ENCODE measurements at regions not wholly inside any gene's neighbourhood (a gene's known extent, or its start where the extent isn't known, plus 50 kb on each side); places are given as distances from the start of the nearest gene placed in this dataset.
A peak's percentile ranks its signal among the peaks of the same experiment; 100 is the strongest.

- Histone ChIP-seq H2AK5ac (ENCODE audit: low read length) (no peak overlapping the region), H4K91ac (ENCODE audit: low read depth, low read length) (no peak overlapping the region), H2BK120ac (ENCODE audit: insufficient read depth, low read length, poor library complexity) (no peak overlapping the region), H3K36me3 (ENCODE audit: control insufficient read depth in 1 of 2, insufficient read depth in 2 of 2, low read length in 2 of 2) (no peaks in the 10 kb centered on the region), H3K79me2 (ENCODE audit: control insufficient read depth, insufficient read depth, low read length, poor library complexity) (no peaks in the 10 kb centered on the region), H3K4ac (ENCODE audit: low read depth, low read length) (no peak overlapping the region), H2BK5ac (ENCODE audit: low read depth, low read length, poor library complexity) (no peak overlapping the region), H3K9ac (ENCODE audit: low read length) (no peak overlapping the region), H3K27ac (ENCODE audit: low read depth, low read length) (no peak overlapping the region), H3K18ac (ENCODE audit: low read length) (no peak overlapping the region), H4K8ac (ENCODE audit: low read depth, low read length) (no peak overlapping the region), H2BK12ac (ENCODE audit: low read length) (no peak overlapping the region), H2AFZ (ENCODE audit: insufficient read depth, low read length, poor library complexity) (no peak overlapping the region), H3K23ac (ENCODE audit: low read length) (no peak overlapping the region), H4K12ac (ENCODE audit: low read depth, low read length) (no peak overlapping the region), H3K14ac (ENCODE audit: low read length) (no peak overlapping the region), H3K4me1 (ENCODE audit: control insufficient read depth in 1 of 2, insufficient read depth in 2 of 2, low read length in 2 of 2) (no peaks in the 10 kb centered on the region), H3K79me1 (ENCODE audit: low read length) (no peaks in the 10 kb centered on the region), H3K4me3 (ENCODE audit: low read depth, low read length) (no peak overlapping the region), H3K4me2 (ENCODE audit: low read length) (no peak overlapping the region), H3K9me3 (ENCODE audit: insufficient read depth, low read depth, low read length) (no peaks in the 10 kb centered on the region), H3K27me3 (ENCODE audit: insufficient read depth, low read length) (no peaks in the 10 kb centered on the region)
- no CpG with 5 or more reads among the region's 2 CpGs for WGBS (ENCODE audit: extremely low coverage, insufficient coverage, insufficient read length)
- DNase-seq: peak; percentile 0 to 64
Measured at GRCh38 chr4:57993944-57994343, 883.8 kb upstream of the IGFBP7 start.

GRCh38 chr4:57989430-57989829 lies 879.2 kb upstream of the IGFBP7 start:
- Histone ChIP-seq H3K4ac (ENCODE audit: low read depth, low read length) (no peak overlapping the region), H2BK5ac (ENCODE audit: low read depth, low read length, poor library complexity) (no peak overlapping the region), H3K79me2 (ENCODE audit: control insufficient read depth, insufficient read depth, low read length, poor library complexity) (no peaks in the 10 kb centered on the region), H3K9me3 (ENCODE audit: insufficient read depth, low read depth, low read length) (no peaks in the 10 kb centered on the region), H3K4me3 (ENCODE audit: low read depth, low read length) (no peak overlapping the region), H4K8ac (ENCODE audit: low read depth, low read length) (no peak overlapping the region), H2BK120ac (ENCODE audit: insufficient read depth, low read length, poor library complexity) (no peak overlapping the region), H3K18ac (ENCODE audit: low read length) (no peak overlapping the region), H3K4me1 (ENCODE audit: control insufficient read depth in 1 of 2, insufficient read depth in 2 of 2, low read length in 2 of 2) (no peaks in the 10 kb centered on the region), H3K27ac (ENCODE audit: low read depth, low read length) (no peak overlapping the region), H2AK5ac (ENCODE audit: low read length) (no peak overlapping the region), H3K4me2 (ENCODE audit: low read length) (no peak overlapping the region), H3K23ac (ENCODE audit: low read length) (no peak overlapping the region), H3K36me3 (ENCODE audit: control insufficient read depth in 1 of 2, insufficient read depth in 2 of 2, low read length in 2 of 2) (no peaks in the 10 kb centered on the region), H4K91ac (ENCODE audit: low read depth, low read length) (no peak overlapping the region), H4K12ac (ENCODE audit: low read depth, low read length) (no peak overlapping the region), H3K9ac (ENCODE audit: low read length) (no peak overlapping the region), H3K79me1 (ENCODE audit: low read length) (no peaks in the 10 kb centered on the region), H3K27me3 (ENCODE audit: insufficient read depth, low read length) (no peaks in the 10 kb centered on the region), H2BK12ac (ENCODE audit: low read length) (no peak overlapping the region), H3K14ac (ENCODE audit: low read length) (no peak overlapping the region), H2AFZ (ENCODE audit: insufficient read depth, low read length, poor library complexity) (no peak overlapping the region)
- no peak for DNase-seq
- no CpG with 5 or more reads among the region's 6 CpGs for WGBS (ENCODE audit: extremely low coverage, insufficient coverage, insufficient read length)

GRCh38 chr4:57985161-57985560 lies 875.0 kb upstream of the IGFBP7 start:
- no peak overlapping the region for H2BK12ac ChIP-seq (ENCODE audit: low read length)
- no peak overlapping the region for H4K8ac ChIP-seq (ENCODE audit: low read depth, low read length)

GRCh38 chr4:57981123-57981522 lies 870.9 kb upstream of the IGFBP7 start:
- WGBS (ENCODE audit: extremely low coverage, insufficient coverage, insufficient read length): no CpG with 5 or more reads among the region's 5 CpGs
- H3K27ac ChIP-seq (ENCODE audit: low read depth, low read length): no peak overlapping the region

More at GRCh38 chr4:57985161-57985560, 875.0 kb upstream of the IGFBP7 start:
- H2AFZ ChIP-seq (ENCODE audit: insufficient read depth, low read length, poor library complexity): no peak overlapping the region
- H3K9me3 ChIP-seq (ENCODE audit: insufficient read depth, low read depth, low read length): no peaks in the 10 kb centered on the region
- H2BK120ac ChIP-seq (ENCODE audit: insufficient read depth, low read length, poor library complexity): no peak overlapping the region
- H3K4me3 ChIP-seq (ENCODE audit: low read depth, low read length): no peak overlapping the region
- H3K27me3 ChIP-seq (ENCODE audit: insufficient read depth, low read length): no peaks in the 10 kb centered on the region
- H4K12ac ChIP-seq (ENCODE audit: low read depth, low read length): no peak overlapping the region
- H3K4ac ChIP-seq (ENCODE audit: low read depth, low read length): no peak overlapping the region
- no peak overlapping the region for H3K18ac ChIP-seq (ENCODE audit: low read length)
- H3K27ac ChIP-seq (ENCODE audit: low read depth, low read length): no peak overlapping the region
- no peaks in the 10 kb centered on the region for H3K36me3 ChIP-seq (ENCODE audit: control insufficient read depth in 1 of 2, insufficient read depth in 2 of 2, low read length in 2 of 2)
- no peak overlapping the region for H3K23ac ChIP-seq (ENCODE audit: low read length)
- H3K79me2 ChIP-seq (ENCODE audit: control insufficient read depth, insufficient read depth, low read length, poor library complexity): no peaks in the 10 kb centered on the region
- no peak overlapping the region for H3K9ac ChIP-seq (ENCODE audit: low read length)
- H3K79me1 ChIP-seq (ENCODE audit: low read length): no peaks in the 10 kb centered on the region
- H2BK5ac ChIP-seq (ENCODE audit: low read depth, low read length, poor library complexity): no peak overlapping the region
- no peak overlapping the region for H3K14ac ChIP-seq (ENCODE audit: low read length)
- DNase-seq: no peak
- H3K4me2 ChIP-seq (ENCODE audit: low read length): no peak overlapping the region
- H2AK5ac ChIP-seq (ENCODE audit: low read length): no peak overlapping the region
- no peak overlapping the region for H4K91ac ChIP-seq (ENCODE audit: low read depth, low read length)
- no peaks in the 10 kb centered on the region for H3K4me1 ChIP-seq (ENCODE audit: control insufficient read depth in 1 of 2, insufficient read depth in 2 of 2, low read length in 2 of 2)

More at GRCh38 chr4:57981123-57981522, 870.9 kb upstream of the IGFBP7 start:
- Histone ChIP-seq H2AFZ (ENCODE audit: insufficient read depth, low read length, poor library complexity) (no peak overlapping the region), H3K27me3 (ENCODE audit: insufficient read depth, low read length) (no peaks in the 10 kb centered on the region), H3K9ac (ENCODE audit: low read length) (no peak overlapping the region), H3K9me3 (ENCODE audit: insufficient read depth, low read depth, low read length) (no peaks in the 10 kb centered on the region), H2AK5ac (ENCODE audit: low read length) (no peak overlapping the region), H3K23ac (ENCODE audit: low read length) (no peak overlapping the region), H4K91ac (ENCODE audit: low read depth, low read length) (no peak overlapping the region), H3K36me3 (ENCODE audit: control insufficient read depth in 1 of 2, insufficient read depth in 2 of 2, low read length in 2 of 2) (no peaks in the 10 kb centered on the region), H2BK5ac (ENCODE audit: low read depth, low read length, poor library complexity) (no peak overlapping the region), H3K79me2 (ENCODE audit: control insufficient read depth, insufficient read depth, low read length, poor library complexity) (no peaks in the 10 kb centered on the region), H3K4me1 (ENCODE audit: control insufficient read depth in 1 of 2, insufficient read depth in 2 of 2, low read length in 2 of 2) (no peaks in the 10 kb centered on the region), H3K4me3 (ENCODE audit: low read depth, low read length) (no peak overlapping the region), H2BK120ac (ENCODE audit: insufficient read depth, low read length, poor library complexity) (no peak overlapping the region), H3K18ac (ENCODE audit: low read length) (no peak overlapping the region), H3K79me1 (ENCODE audit: low read length) (no peaks in the 10 kb centered on the region), H3K14ac (ENCODE audit: low read length) (no peak overlapping the region), H3K4ac (ENCODE audit: low read depth, low read length) (no peak overlapping the region), H3K4me2 (ENCODE audit: low read length) (no peak overlapping the region), H4K12ac (ENCODE audit: low read depth, low read length) (no peak overlapping the region), H2BK12ac (ENCODE audit: low read length) (no peak overlapping the region), H4K8ac (ENCODE audit: low read depth, low read length) (no peak overlapping the region)
- no peak for DNase-seq

Measured in trophoblast cell (in vitro differentiated cells and primary cell).